ENCODE measurements at regions not wholly inside any gene's neighbourhood (a gene's known extent, or its start where the extent isn't known, plus 50 kb on each side); places are given as distances from the start of the nearest gene placed in this dataset.
A peak's percentile ranks its signal among the peaks of the same experiment; 100 is the strongest.
"Not testable (repeated sequence)": the region's sequence is repeated elsewhere in the genome, so short reads cannot be mapped to it uniquely, and the experiment has no call there.

DNA sequence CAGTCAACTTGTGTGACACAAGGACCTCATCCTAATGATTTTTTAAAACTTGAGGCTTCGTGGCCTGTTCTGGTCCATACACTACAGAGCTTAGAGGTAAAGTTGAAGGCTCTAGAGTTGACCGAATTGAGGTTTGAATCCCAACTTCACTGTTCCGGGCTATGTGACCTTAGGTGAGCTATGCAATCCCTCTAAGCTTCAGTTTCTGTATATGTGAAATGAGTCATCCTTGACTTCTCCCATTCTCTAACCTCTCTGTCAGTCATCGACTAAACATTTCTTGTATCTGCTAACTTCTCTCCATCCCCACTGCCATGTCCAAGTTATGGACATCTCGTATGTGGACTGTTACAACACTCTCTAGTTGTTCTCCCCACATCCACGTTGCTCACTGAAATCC, 178.2 kb upstream of the TMEM45B start:
- DNase-seq (ENCODE audit: low read depth in 2 of 2): no peak

DNA sequence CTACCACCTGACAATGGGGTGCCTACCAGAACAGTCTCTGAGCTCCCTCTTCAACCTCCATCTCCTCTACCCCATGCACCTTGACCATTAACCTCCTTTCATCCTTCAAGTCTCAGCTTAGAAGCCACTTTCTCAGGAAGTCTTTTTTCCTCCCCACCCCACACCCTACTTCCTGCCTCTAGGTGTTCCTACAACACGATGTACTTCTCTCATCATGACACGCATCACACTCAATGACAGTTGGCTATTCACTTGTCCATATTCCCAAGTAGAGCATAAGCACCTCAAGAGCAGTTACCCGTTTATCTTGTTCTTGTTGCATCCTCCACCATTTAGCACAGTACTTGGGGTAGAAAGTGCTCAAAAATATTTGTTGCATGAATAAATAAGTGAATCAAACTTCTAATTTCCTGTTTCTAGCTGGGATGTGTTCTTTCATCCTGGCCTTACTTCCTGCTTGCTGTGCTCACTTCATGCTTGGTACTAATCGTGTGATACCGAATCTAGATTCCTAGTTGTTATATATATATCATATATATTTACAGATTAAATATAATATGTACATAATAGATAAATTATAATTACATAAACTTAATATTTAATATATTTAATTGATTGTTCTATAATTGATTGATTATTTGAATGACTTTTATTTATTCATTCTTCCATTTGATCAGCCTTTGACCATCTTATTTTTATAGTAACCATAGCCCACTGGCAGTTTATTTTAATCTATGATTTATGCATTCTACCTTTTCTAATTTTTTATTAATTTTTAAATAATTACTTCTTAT, 177.5 kb upstream of the TMEM45B start:
- DNase-seq (ENCODE audit: low read depth in 2 of 2): no peak

DNA sequence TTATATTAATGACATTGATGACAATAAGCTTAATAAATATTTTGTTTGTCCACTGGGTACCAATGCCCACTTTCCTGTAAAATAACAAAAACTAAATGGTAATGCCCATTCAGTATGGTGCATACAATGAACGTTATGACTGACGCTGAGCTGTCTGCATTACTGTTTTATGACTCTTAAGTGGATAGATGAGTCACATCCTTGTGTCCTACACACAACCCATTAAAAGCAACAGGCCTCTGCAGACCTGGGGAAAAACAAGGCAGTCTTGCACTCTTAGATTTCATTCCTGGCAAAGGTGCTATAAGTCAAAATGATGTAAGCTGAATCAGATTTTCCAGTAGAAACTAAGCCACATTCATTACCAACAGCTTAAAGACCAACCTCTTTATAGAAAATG, 176.3 kb upstream of the TMEM45B start:
- no peak for DNase-seq (ENCODE audit: low read depth in 2 of 2)

DNA sequence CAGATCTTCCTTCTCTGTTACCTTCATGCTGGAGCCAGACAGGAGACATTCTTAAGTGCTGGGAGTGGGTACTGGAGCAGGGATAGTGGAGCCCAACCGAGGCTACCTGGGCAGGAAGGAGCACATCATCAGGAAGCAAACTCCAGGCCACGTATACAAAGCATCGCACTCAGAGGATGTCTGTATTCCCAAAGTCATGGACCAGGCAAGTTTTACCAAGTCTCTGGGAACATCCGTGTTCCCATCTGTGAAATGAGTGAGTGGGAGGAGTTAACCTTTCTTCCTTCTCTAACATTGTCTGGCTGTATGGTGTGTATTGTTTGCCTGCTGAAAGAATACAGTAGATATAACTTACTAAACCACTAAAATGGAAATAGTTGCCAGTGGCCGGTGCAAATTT, 175.0 kb upstream of the TMEM45B start:
- DNase-seq (ENCODE audit: low read depth in 2 of 2): no peak

DNA sequence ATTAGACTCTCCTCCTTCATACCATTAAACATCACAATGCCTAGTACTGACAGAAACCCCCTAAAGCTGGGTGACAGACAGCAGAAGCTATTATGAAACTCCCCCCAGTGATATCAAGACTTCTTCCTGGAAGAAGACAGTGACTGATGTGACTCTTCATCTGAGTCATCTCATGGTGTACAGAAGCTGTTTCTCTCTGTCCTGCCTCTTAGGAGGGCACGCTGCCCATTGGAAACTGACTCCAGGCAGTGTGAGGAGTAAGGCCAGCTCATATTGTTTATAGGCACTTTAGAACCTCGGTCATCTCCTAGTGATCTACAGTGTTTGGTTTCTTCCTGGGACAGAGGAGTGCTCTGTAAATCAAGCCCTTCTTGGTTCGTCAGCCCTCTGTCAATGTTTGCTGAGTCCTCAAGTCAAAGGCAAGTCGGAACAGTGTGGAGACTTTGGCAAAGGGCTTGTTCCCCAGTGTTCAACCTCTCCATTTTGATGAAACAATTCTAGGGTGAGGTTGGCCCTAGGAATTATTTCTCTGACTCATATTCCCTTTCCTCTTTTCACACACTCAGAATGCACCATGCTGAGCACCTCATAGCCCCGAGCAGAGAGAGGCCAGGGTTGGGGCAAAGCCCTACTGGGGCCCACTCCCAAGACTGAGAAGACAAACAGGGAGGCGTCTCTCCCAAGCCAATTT, 172.5 kb upstream of the TMEM45B start:
- no peak for DNase-seq (ENCODE audit: low read depth in 2 of 2)

DNA sequence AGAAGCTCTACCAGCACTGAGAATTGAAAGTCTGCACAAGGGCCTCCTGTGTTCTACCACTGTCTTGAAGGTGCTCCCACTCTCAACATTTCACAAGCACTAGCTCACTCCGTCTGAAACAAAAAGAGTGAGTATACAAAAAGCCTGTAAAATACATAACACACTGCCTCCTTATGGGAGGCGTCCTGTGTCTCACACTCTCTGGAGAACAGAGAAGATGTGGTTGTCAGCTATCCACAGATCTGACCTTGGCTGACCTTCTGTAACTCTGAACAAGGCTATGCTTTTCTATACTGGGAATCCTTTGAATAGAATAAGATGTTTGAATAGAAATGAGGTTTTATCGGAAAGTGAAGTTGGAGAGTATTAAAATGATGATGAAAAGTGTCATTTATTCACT, 171.3 kb upstream of the TMEM45B start:
- no peak for DNase-seq (ENCODE audit: low read depth in 2 of 2)

DNA sequence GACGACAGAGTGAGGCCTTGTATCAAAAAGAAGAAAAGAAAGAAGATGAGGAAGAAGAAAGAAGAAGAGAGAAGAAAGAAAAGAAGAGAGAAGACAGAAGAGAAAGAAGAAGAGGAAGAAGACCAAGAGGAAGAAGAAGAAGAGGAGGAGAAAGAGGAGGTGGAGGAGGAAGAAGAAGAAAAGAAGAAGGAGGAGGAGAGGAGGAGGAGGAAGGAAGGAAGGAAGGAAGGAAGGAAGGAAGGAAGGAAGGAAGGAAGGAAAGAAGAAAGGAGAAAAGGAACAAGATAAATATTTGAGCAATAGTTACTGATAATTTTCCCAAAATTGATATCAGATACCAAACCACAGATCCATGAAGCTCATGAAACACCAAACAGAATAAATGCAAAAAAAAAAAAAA, 169.7 kb upstream of the TMEM45B start:
- no peak for DNase-seq (ENCODE audit: low read depth in 2 of 2)

DNA sequence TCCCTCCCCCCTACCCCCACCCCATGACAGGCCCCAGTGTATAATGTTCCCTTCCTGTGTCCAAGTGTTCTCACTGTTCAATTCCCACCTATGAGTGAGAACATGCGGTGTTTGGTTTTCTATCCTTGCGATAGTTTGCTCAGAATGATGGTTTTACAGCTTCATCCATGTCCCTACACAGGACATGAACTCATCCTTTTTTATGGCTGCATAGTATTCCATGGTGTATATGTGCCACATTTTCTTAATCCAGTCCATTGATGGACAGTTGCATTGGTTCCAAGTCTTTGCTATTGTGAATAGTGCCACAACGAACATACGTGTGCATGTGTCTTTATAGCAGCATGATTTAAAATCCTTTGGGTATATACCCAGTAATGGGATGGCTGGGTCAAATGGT, 165.6 kb upstream of the TMEM45B start:
- DNase-seq (ENCODE audit: low read depth in 2 of 2): not testable (repeated sequence)

DNA sequence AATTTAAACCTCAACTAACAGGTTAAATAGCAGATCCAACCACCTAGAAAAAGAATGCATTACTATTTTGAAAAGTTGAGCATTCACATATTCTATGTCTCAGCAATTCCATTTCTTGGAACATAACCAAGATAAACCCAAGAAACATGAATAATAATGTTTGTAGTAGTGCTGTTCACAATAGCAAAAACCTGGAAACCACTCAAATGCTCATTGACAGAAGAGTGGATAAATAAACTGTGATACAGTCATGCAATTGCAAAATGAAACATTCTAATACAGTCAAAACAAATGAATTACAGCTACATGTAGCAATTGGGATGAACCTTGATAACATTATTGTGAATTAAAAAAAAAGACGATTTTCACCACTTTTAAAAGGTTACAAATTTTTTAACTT, 162.8 kb upstream of the TMEM45B start:
- no peak for DNase-seq (ENCODE audit: low read depth in 2 of 2)

DNA sequence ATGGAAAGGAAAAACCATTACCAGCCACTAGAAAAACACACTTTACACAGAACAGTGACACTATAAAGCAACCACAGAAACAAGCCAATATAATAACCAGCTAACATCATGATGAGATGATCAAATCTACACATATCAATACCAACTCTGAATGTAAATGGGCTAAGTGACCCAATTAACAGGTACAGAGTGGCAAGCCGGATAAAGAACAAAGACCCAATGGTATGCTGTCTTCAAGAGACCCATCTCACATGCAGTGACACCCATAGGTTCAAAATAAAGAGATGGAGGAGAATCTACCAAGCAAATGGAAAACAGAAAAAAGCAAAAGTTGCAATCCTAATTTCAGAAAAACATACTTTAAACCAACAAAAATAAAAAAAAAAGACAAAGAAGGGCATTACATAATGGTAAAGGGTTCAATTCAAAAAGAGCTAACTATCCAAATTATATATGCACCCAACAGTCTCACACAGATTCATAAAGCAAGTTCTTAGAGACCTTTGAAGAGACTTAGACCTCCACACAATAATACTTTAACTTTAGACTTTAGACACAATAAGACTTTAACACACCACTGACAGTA, 160.3 kb upstream of the TMEM45B start:
- DNase-seq (ENCODE audit: low read depth in 2 of 2): no peak

DNA sequence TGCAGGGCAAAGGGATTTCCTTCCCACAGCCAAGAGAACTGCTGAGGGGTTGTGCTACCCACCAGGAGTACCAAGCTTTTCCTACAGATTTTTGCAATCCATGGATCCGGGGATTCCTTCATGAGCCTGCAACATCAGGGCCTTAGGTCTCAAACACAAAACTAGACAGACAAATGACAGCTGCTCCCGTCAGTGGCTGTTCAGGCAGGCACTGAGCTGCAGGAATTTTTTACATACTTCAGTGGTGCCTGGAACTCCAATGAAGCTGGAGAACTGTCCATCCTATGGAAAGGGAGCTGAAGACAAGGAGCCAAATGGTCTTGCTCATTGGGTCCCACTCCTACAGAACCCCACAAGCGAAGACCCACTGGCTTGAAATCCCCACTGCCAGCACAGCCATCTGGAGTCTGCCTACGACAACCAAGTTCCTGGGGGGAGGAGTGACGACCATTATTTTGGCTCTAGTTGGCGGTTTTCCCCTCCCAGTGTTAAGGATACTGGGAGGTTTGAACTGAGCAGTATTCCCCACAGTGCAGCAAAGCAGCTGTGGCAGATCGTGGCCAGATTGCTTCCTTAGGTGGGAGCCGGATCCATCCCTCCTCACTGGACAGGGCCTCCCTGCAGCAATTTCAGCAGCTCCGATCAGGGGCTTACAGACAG, 157.7 kb upstream of the TMEM45B start:
- DNase-seq (ENCODE audit: low read depth in 2 of 2): no peak

DNA sequence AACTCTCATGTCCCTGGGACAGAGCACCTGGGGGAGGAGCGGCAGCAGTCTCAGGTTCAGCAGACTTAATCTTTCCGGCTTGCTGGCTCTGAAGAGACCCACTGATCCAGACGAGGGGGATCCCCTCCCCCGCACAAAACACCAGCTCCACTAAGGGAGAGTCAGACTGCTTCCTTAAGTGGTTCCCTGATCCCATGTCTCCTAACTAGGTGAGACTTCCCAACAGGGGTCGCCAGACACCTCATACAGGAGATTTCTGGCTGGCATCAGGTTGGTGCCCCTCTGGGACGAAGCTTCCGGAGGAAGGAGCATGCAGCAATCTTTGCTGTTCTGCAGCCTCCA, 157.2 kb upstream of the TMEM45B start:
- DNase-seq (ENCODE audit: low read depth in 2 of 2): no peak

DNA sequence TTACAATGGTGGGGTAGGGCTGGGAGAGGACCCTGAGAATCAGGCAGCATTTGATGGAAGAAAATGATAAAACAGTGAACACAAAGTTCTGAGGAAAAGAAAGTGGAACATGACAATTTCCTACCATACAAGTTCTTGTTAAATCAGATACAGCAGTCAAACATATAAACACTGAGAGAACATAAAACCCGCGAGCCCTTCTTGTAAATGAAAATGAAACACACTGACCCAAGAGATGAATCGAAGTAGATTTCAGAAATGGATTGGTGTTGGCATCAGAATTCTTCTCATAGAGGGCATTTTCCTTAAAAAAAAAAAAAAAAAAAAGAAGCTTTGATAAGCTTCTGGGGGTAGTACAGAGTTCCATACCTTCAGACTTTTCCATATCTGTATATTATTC, 134.7 kb upstream of the TMEM45B start:
- DNase-seq (ENCODE audit: low read depth in 2 of 2): no peak

DNA sequence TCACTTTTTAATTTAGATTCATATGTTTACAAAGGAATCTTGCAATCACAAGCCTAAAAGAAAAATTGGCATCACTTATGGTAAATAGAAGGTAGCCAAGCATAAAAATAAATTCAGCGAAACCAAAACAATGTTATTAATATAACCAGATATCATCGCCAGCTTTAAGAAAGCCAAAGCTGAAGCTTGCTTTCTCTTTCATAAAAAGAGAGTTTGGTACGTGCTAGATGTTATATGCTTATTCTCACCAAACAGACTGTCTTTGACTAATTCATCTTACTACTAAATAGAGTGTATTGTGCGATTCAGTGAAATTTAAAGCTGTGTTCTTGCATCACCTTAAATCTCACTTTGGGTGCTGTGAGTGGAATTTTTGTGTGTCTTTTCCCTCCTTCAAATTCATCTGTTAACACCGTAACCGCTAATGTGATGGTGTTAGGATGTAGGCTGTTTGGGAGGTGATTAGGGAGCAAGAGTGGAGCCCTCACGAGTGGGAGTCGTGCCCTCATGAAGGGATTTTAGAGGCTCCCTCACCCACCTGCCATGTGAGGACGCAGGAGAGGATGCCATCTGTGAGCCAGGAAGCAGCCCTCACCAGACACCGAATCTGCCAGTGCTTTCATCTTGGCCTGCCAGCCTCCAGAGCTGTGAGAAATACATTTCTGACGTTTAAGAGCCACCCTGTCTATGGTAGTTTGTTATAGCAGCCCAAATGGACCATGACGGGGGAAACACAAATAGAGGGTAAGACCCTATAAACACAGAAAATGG, 134.1 kb upstream of the TMEM45B start:
- no peak for DNase-seq (ENCODE audit: low read depth in 2 of 2)

DNA sequence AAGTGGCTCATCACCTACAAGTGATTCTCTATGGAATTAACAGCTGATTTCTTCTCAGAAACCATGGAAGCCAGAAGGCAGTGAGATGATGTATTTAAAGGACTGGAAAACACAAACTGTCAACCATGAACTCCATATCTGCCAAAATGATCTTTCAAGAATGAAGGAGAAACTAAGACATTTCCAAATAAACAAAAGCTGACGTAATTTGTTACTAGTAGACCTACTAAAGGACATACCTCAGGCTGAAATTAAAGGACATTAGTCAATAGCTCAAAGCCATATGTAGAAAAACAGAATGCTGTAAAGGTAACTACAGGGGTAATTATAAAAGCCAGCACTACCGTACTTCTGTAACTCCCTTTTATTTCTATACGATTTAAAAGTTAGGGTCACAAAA, 129.4 kb upstream of the TMEM45B start:
- DNase-seq (ENCODE audit: low read depth in 2 of 2): no peak

DNA sequence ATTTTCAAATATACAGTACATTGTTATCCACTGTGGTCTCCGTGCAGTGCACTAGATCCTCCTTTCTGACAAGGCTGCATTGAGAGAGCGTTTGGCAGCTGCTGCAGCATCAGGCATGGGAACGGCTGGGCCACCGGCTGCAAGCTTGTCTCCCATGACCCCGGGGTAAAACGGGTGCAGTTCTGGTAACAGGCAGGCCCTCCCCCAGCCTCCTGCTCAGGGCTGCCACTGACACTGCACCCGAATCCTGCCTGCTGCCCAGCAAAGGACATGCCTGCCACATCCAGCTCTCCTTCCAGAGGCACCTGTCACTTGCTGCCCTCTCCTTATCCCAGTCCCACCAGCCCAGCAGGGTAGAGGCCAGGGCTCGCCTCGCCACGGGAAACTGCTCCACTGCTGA, 124.5 kb upstream of the TMEM45B start:
- no peak for DNase-seq (ENCODE audit: low read depth in 2 of 2)

DNA sequence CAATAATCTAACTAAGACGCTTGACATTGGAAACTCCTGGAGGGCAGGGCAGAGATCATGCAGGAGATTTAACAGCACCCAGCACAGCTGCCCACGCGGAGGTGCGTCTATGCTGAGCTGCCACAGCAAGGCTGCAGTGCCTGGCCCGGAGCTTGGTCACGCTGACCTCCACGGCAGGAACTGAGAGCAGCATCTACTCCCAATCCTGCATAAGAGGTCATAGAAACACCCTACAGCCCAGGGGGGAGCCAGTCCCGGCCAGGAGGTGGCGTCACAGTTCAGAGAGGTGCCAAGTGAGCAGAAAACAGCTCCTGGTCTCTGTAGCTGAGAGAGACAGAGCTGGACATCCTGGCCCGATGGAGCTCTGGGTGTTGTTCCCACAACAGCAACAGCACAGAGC, 121.1 kb upstream of the TMEM45B start:
- DNase-seq (ENCODE audit: low read depth in 2 of 2): no peak

DNA sequence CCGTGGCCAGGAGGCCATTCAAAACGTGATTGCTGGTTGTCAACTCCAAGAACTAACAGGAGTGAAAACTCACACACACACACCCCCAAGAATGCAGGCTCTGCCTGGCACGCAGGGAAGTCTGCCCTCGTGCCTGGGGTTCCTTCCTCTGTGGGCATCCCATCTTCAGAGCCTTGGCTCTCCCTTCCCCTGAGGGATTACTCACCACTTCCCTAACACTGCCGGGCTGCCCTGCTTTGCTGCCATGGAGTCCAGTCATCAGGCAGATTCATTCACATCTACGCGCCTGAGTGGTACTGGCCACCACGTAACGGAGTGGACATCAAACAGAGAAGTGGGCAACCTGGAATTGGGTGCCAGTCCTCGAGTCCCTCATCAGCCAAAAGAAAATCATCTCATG, 120.7 kb upstream of the TMEM45B start:
- no peak for DNase-seq (ENCODE audit: low read depth in 2 of 2)

DNA sequence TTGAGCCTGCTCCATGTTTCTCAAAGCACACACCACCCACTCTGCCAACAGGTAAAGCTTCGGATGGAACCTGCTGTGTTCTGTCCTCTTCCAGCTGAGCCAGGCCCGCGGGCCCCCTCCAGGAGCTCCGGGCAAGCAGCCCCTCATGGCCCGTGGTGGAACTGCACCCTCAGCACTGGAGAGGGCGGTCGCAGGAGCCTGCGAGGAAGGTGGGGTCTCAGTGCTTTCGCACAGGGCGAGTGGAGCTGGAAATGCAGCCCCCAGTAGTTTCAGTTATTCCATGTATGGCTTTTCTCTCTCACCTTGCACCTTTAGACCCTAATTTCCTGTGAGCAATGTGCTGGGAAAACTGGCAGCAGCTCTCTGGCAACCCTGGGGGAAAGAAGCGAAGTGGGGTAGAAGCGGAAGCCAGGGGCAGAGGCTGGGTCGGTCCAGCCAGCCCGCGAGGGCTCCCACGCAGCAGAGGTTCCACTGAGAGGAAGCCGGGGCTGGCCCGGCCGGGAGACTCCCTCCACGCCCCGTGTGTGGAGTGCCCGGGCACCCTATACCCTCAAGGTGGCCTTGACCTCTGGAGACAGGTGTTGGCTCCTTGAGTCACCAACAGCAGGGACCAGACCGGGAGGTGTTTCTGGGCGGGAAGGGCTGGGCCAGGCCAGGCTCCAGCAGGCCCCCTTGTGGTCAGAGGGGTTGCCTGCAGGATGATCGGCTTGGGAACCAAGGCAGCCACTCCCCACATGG, 119.9 kb upstream of the TMEM45B start:
- DNase-seq (ENCODE audit: low read depth in 2 of 2): peak; percentile 17 to 57

DNA sequence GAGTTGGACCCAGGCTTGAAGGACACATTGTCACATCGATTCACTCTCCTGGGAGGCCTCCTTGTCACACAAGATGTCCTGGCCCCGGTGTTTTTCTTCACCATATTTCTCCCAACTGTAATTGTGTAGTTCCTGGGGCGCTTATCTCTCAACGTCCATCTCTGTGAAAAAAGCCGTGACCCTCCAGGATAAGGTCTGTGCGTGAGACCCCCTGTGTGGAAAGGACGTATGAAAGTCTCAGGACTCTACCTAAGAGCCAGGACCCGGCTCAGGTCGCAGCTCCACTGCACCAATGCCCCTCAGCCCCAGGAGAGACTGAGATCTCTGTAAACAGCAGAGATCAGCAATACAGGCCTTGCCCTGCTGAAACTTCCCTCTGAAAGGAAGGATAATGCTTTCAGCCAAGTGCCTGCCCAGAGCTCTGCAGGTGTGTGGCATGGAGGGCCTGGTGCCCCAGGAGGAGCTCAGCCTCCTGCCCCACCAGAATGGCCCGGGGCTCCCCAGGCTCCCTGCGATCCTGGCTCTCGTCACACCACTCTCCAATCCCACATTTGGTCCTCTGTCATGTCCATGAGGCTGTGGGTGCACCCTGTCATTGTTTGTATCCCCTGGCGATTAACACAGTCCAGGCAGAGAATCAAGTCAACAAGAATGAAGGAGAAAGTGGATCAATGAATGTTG, 119.2 kb upstream of the TMEM45B start:
- DNase-seq (ENCODE audit: low read depth in 2 of 2): no peak

DNA sequence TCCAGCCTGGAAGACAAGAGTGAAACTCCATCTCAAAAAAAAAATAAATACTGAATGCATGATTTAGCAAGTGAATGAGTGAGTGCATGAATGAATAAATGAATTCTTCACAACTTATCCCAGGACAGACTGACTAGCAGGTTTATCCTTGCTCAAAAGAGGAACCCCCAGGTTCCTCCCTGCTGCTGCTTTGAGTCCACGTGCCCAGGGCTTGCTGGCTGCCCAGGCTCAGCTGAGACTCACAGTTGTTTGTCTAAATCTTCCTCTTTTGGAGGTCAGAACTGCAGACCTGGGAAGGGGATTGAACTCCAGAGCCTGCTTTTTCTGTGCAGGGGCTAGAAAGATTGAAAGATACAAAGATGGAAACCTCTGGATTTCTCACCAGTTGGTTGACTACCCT, 117.4 kb upstream of the TMEM45B start:
- no peak for DNase-seq (ENCODE audit: low read depth in 2 of 2)

Measured in stimulated activated CD8-positive, alpha-beta memory T cell treated with anti-CD3 and anti-CD28 coated beads, Interleukin-7, amount 100 ng/mL, for 4 hours (primary cell).